Prostate gland (tissue), 2 donors: ENCODE measurements at regions not wholly inside any gene's neighbourhood (a gene's known extent, or its start where the extent isn't known, plus 50 kb on each side); places are given as distances from the start of the nearest gene placed in this dataset.
A peak's percentile ranks its signal among the peaks of the same experiment; 100 is the strongest.

ENCODE experiments used
- POLR2A ChIP-seq: fragments of 450-650 bp; IDR thresholded peaks from one replicate; pipeline ENCODE4 v1.6.1; 2016; ENCODE audit warnings: antibody characterized with exemption, mild to moderate bottlenecking
- POLR2AphosphoS5 ChIP-seq: sonication (generic); formaldehyde crosslinking; IDR thresholded peaks from one replicate; pipeline ENCODE4 v1.6.1; 2017; ENCODE audit warnings: antibody characterized with exemption
- TF ChIP-seq, protein P1 (sequence below), 4 experiments: fragments of 200-600 bp in 2 of 4; fragments of 450-650 bp in 2 of 4; sonication (generic) in 2 of 4; IDR thresholded peaks; 1 replicate in 3 of 4; 2 replicates in 1 of 4; pipeline ENCODE4 v1.5.1; 2016 to 2019; ENCODE audit warnings: antibody characterized with exemption in 4 of 4, mild to moderate bottlenecking in 2 of 4, moderate library complexity in 2 of 4

GRCh38 chr6:138026342-138026741 lies 80.9 kb downstream of the PERP start:
- TF ChIP-seq, protein P1, sequence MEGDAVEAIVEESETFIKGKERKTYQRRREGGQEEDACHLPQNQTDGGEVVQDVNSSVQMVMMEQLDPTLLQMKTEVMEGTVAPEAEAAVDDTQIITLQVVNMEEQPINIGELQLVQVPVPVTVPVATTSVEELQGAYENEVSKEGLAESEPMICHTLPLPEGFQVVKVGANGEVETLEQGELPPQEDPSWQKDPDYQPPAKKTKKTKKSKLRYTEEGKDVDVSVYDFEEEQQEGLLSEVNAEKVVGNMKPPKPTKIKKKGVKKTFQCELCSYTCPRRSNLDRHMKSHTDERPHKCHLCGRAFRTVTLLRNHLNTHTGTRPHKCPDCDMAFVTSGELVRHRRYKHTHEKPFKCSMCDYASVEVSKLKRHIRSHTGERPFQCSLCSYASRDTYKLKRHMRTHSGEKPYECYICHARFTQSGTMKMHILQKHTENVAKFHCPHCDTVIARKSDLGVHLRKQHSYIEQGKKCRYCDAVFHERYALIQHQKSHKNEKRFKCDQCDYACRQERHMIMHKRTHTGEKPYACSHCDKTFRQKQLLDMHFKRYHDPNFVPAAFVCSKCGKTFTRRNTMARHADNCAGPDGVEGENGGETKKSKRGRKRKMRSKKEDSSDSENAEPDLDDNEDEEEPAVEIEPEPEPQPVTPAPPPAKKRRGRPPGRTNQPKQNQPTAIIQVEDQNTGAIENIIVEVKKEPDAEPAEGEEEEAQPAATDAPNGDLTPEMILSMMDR (IDR thresholded peaks at IDR 0.05), result no peak
- TF ChIP-seq POLR2A, result no peak
- peak; percentile 30 for TF ChIP-seq POLR2AphosphoS5
